Aorta (tissue), 5 donors: ENCODE measurements at regions not wholly inside any gene's neighbourhood (a gene's known extent, or its start where the extent isn't known, plus 50 kb on each side); places are given as distances from the start of the nearest gene placed in this dataset.

Source experiments
- ATAC-seq: fragments of 200-7000 bp; cut with Tn5 transposase; one replicate; pipeline ENCODE4 v1.9.1; 2022; ENCODE audit warnings: moderate library complexity; ENCODE audit not compliant: low FRiP score
- DNase-seq, 2 donors: peaks; one replicate each; pipeline ENCODE4 v3.0.0-alpha.2; 2020
- H3K27ac ChIP-seq, 2 donors: one replicate each; pipeline ENCODE4 v1.5.1; 2013; ENCODE audit warnings: low read length in 2 of 2, mild to moderate bottlenecking in 2 of 2, moderate library complexity in 2 of 2, control low read depth in 1 of 2, inconsistent platforms in 1 of 2, low read depth in 1 of 2
- H3K27me3 ChIP-seq, 2 donors: one replicate each; pipeline ENCODE4 v1.6.1; 2013; ENCODE audit warnings: control low read depth in 1 of 2, low read length in 1 of 2, mild to moderate bottlenecking in 1 of 2, moderate library complexity in 1 of 2; ENCODE audit not compliant: insufficient read depth in 2 of 2, control insufficient read depth in 1 of 2
- H3K36me3 ChIP-seq, 2 donors: one replicate each; pipeline ENCODE4 v1.6.1; 2013; ENCODE audit warnings: control low read depth in 1 of 2, low read length in 1 of 2, mild to moderate bottlenecking in 1 of 2; ENCODE audit not compliant: insufficient read depth in 2 of 2, control insufficient read depth in 1 of 2
- H3K4me1 ChIP-seq, 2 donors: one replicate each; pipeline ENCODE4 v1.6.1; 2013; ENCODE audit warnings: low read length in 2 of 2, control low read depth in 1 of 2, mild to moderate bottlenecking in 1 of 2, moderate library complexity in 1 of 2; ENCODE audit not compliant: insufficient read depth in 2 of 2, control insufficient read depth in 1 of 2
- H3K4me3 ChIP-seq, 2 donors: one replicate each; pipeline ENCODE4 v1.5.1; 2013; ENCODE audit warnings: low read length in 2 of 2, control low read depth in 1 of 2, mild to moderate bottlenecking in 1 of 2
- H3K9me3 ChIP-seq: one replicate; pipeline ENCODE4 v1.6.1; 2013; ENCODE audit warnings: mild to moderate bottlenecking, low read length; ENCODE audit not compliant: control insufficient read depth
- WGBS, 2 donors: extraction: QIAGEN DNeasy Blood & Tissue Kit; methylation state at CpG; one replicate each; pipeline ENCODE4 v1.1.7; 2013; 5-methylcytosine and 5-hydroxymethylcytosine counted together
- intact Hi-C, 2 donors: fragments of 100-400 bp; cut with DNase I; formaldehyde crosslinking; loops; one replicate each; pipeline versions ENCODE4 v1.14.2 to v1.15.0; 2022
- donor health status: healthy with polysubstance abuse.
- donor health status: Bipolar disorder and iron deficiency.
- donor health status: DM: no; HTN: no; CAD: no.
- donor health status: DM: no; HTN: no; CAD: no.
- donor health status: DM: yes; HTN: yes; CAD: no.

DNA sequence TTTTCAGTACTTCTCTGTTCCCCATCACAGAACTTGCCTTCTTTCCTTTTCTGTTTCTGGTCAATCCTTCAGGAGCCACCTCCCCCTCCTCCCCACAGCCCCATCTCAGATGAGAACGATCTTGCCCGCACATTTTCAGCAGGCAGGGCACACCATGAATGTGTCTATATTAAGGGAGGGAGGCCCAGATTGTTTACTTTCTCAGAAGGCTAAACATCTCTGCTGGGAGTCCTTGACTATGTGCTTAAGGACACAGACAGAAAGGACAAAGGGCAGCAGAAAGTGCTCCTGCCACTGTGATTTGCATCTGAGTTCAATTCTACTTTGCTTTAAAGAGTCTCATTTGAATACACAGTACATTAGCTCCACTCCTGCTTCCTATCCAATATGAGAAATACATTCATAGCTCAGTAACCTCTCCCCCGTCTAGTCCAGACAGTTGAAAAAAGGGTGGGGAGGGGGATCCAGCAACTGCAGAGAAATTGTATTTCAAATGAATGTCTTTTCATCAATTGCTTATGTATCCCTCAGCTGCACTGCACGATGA lies 175.0 kb upstream of the PARD3B start:
- DNase-seq (no peak), ATAC-seq (no peak)
- WGBS, 2 donors, result 62 to 71% methylated on average over 4 of the region's 4 CpGs
- intact Hi-C loops, result no loop called here
- Histone ChIP-seq H3K4me1 (no peaks in the 10 kb centered on the region), H3K4me3 (no peak overlapping the region), H3K36me3 (no peaks in the 10 kb centered on the region), H3K27me3 (no peaks in the 10 kb centered on the region), H3K27ac (no peak overlapping the region), H3K9me3 (no peaks in the 10 kb centered on the region)

DNA sequence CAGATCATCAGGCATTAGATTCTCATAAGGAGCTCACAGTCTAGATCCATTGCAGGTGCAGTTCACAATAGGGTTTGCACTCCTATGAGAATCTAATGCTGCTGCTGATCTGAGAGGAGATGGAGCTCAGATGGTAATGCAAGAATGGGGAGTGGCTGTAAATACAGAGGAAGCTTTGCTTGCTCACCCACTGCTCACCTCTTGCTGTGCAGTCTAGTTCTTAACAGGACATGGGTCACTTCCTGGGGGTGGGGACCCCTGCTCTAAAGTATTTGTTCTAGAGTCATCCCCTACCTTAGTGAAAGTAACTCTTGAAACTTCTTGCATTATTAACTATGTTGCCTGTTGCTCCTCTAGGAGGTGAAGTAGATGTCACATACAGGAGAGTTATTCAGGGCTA lies 171.3 kb upstream of the PARD3B start:
- intact Hi-C loops, result no loop called here
- Histone ChIP-seq H3K9me3 (no peaks in the 10 kb centered on the region), H3K27me3 (no peaks in the 10 kb centered on the region), H3K36me3 (no peaks in the 10 kb centered on the region), H3K4me3 (no peak overlapping the region), H3K27ac (no peak overlapping the region), H3K4me1 (no peaks in the 10 kb centered on the region)
- DNase-seq (no peak), ATAC-seq (no peak)

DNA sequence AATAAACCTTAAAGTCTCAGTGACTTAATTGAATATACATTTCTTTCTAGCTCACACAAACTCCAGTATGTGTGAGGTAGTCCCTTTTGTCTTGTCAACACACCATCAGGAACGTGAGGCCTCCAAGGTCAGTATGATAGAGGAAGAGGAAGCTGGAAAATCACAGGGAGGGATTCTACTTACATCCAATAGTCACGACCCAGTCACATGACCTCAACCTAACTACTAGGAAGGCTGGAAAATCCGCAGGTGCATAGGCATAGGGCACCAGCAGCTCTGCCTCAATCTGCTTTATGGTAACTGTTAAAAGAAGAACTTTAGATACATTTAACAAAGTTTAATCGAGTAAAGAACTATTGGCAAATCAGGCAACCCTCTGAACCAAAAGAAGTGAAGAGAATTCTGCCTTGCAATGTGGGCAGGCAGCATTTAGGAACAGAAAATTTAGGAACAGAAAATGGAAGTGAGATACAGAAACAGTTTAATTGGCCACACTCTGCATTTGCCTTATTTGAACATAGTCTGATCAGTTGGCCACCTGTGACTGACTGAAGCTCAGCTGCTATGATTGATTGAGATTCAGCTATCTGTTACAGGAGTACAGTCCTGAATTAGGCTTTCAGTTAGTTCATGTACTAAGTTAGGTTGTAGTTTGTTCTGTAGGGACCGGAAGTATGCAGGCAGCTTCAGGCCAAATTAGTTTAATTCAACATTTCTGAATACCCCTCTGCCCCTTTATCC lies 165.0 kb upstream of the PARD3B start:
- 72 to 77% methylated on average over 5 of the region's 5 CpGs for WGBS, 2 donors
- intact Hi-C loops, result no loop called here
- ATAC-seq, result no peak
- no peak overlapping the region for H3K27ac ChIP-seq
- DNase-seq, result no peak
- no peaks in the 10 kb centered on the region for H3K9me3 ChIP-seq
- H3K36me3 ChIP-seq, result no peaks in the 10 kb centered on the region
- no peaks in the 10 kb centered on the region for H3K27me3 ChIP-seq
- no peak overlapping the region for H3K4me3 ChIP-seq
- no peaks in the 10 kb centered on the region for H3K4me1 ChIP-seq

DNA sequence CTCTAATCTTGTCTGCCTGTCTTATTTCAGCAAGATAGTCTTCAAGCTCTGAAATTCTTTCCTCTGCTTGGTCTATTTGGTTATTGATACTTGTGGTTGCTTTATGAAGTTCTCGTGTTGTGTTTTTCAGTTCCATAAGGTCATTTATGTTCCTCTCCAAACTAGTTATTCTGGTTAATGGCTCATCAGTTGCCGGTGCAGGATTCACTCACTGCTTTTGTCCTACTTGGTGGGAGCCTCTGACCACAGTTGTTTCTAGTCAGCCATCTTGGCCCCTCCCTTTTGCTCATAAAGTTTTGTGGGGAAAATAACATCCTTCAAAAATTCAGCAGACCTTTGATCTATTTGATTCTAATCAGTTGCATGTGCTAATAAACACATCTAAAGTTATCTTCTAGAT lies 158.6 kb upstream of the PARD3B start:
- H3K4me1 ChIP-seq, result no peaks in the 10 kb centered on the region
- H3K4me3 ChIP-seq, result no peak overlapping the region
- no peaks in the 10 kb centered on the region for H3K9me3 ChIP-seq
- H3K27me3 ChIP-seq, result no peaks in the 10 kb centered on the region
- DNase-seq (no peak), ATAC-seq (no peak)
- H3K36me3 ChIP-seq, result no peaks in the 10 kb centered on the region
- intact Hi-C loops, result no loop called here
- WGBS, 2 donors, result 96 to 97% methylated on average over 2 of the region's 2 CpGs
- H3K27ac ChIP-seq, result no peak overlapping the region

DNA sequence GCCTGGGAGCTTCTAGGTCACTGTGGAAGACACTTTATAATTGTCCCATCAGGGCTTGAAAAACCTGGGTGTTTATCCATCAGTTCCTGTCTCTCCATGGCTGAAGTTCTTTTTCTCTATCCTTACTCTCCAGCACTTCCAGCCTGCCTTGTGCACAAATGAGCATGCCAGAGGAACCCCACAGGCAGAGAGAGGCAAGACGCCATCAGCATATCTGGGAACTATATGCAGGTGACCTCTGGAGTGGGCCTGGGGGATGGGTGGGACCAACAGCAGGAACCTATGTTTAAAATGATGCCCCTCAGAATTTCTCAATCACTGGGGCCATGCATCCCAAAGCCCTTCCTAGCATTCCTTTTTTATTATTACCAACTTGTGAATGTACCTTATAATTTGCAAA lies 156.2 kb upstream of the PARD3B start:
- no peaks in the 10 kb centered on the region for H3K36me3 ChIP-seq
- no peak overlapping the region for H3K4me3 ChIP-seq
- H3K4me1 ChIP-seq, result no peaks in the 10 kb centered on the region
- ATAC-seq, result no peak
- WGBS, 2 donors, result 99 to 100% methylated on average over 1 of the region's 1 CpG
- intact Hi-C loops, result no loop called here
- no peaks in the 10 kb centered on the region for H3K9me3 ChIP-seq
- no peak for DNase-seq
- no peak overlapping the region for H3K27ac ChIP-seq
- H3K27me3 ChIP-seq, result no peaks in the 10 kb centered on the region

DNA sequence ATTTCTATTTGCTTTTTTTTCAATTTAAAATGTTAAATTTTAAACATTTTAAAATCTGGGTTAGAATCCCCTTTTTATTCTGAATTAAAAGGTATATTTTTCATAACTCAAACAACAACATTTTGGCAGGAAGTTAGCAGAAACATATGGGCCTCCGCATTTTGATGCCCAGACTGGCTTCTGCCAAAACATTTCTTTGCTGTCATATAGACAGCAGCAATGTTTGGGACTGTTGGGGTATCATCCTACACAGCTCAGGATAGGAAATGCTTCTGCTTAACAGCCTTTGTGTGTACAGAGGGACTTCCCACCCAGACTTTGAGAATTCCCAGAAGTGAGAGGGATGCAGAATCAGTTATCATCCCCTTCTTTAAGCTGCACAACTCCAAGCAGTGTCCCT lies 155.4 kb upstream of the PARD3B start:
- WGBS, 2 donors, result 95 to 100% methylated on average over 1 of the region's 1 CpG
- intact Hi-C loops, result no loop called here

DNA sequence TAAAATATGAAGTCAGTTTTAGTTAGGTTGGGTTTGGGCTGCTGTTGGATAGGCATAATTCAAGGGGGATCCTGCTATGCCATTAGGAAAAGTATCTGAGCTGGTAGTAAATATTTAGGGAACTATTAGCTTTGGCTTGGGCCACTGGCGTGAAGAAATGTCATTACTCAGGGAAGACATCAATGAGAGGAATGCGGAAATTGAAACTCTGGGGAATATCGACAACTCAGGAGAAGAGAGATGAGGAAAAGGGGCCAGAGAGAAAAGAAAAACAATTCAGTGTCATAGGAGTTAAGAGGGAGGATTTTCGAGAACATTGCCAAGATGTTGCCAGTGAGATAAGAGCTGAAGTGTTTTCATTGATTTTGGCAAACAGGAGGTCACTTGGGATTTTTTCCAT lies 149.7 kb upstream of the PARD3B start:
- Histone ChIP-seq H3K27ac (no peak overlapping the region), H3K27me3 (no peaks in the 10 kb centered on the region), H3K9me3 (no peaks in the 10 kb centered on the region), H3K36me3 (no peaks in the 10 kb centered on the region), H3K4me3 (no peak overlapping the region), H3K4me1 (peaks cover 0 to 4% of the 10 kb centered on the region in 2 donors)
- no peak for ATAC-seq
- 10 to 31% methylated on average over 4 of the region's 4 CpGs for WGBS, 2 donors
- intact Hi-C loops, result no loop called here
- no peak for DNase-seq

More for the DNA sequence above, 155.4 kb upstream of the PARD3B start:
- ATAC-seq (no peak), DNase-seq (no peak)
- no peak overlapping the region for H3K4me3 ChIP-seq
- no peaks in the 10 kb centered on the region for H3K9me3 ChIP-seq
- no peaks in the 10 kb centered on the region for H3K36me3 ChIP-seq
- H3K27ac ChIP-seq, result no peak overlapping the region
- H3K4me1 ChIP-seq, result no peaks in the 10 kb centered on the region
- H3K27me3 ChIP-seq, result no peaks in the 10 kb centered on the region

DNA sequence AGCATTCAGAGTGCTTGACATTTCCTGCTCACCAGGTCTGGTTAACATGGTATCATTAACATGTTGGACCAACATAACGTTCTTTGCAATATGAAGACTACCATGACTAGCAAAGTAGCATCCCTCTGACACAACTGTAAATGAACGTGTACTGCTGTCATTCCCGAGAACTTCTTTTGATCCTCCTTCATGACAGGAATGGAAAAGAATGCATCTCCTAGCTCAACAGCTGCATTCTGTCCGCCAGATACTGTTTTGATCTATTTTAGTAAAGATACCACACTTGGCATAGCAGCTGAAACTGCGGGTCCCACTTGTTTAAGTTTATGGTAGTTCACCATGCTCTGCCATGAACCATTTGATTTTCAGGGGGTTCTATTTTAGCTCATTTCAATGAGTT lies 144.2 kb upstream of the PARD3B start:
- intact Hi-C loops, result no loop called here
- H3K4me3 ChIP-seq, result no peak overlapping the region
- H3K9me3 ChIP-seq, result no peaks in the 10 kb centered on the region
- ATAC-seq (no peak), DNase-seq (no peak)
- 82 to 85% methylated on average over 5 of the region's 5 CpGs for WGBS, 2 donors
- no peaks in the 10 kb centered on the region for H3K4me1 ChIP-seq
- no peak overlapping the region for H3K27ac ChIP-seq
- no peaks in the 10 kb centered on the region for H3K36me3 ChIP-seq
- H3K27me3 ChIP-seq, result no peaks in the 10 kb centered on the region

DNA sequence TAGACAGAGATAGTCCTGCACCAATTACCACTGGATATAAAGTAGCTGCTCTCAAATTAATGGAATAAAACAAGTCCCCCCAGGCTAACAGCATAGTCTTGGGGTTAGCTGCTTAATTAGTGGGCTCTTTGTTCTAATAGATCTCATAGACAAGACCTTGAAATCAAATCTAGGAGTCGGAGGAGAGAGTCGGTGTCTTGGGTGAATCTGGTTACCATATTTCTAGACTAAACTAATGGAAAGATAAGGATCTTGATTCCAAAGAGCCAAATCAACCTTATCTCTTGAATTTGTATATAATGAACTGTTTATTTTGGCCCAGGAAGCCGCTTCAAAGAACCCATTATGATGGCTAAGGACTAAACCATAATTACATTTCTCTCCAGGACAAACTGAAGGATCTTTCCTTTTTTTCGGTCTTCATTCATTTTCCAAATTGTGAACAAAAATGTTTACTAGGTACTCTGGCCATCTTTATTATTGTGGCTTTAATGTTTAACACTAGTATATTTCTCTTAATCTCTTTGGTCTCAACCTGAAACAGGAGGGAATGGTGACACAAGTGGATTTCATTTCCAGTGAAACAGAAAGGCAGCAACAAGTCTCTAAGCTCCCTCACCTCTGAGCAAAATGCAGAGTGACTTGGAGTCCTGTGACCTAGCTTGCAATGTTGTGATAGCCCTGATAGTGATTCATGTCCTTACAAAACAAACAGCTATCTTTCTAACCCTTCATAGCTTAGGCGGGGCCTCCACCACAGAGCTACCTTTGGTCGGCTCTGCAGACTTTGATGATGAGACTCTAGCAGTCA lies 137.9 kb upstream of the PARD3B start:
- H3K4me1 ChIP-seq, result no peaks in the 10 kb centered on the region
- ATAC-seq, result no peak
- H3K36me3 ChIP-seq, result no peaks in the 10 kb centered on the region
- H3K9me3 ChIP-seq, result no peaks in the 10 kb centered on the region
- intact Hi-C loops, result no loop called here
- H3K27me3 ChIP-seq, result no peaks in the 10 kb centered on the region
- DNase-seq, result no peak
- H3K4me3 ChIP-seq, result no peak overlapping the region
- 77 to 80% methylated on average over 6 of the region's 6 CpGs for WGBS, 2 donors
- no peak overlapping the region for H3K27ac ChIP-seq
